H1 (cell line): ENCODE measurements at regions not wholly inside any gene's neighbourhood (a gene's known extent, or its start where the extent isn't known, plus 50 kb on each side); places are given as distances from the start of the nearest gene placed in this dataset.

Experiments
- CBX5 ChIP-seq: fragments of 300-800, 300-1000 bp; sonication (generic); IDR thresholded peaks from 2 replicates; pipeline ENCODE4 v1.7.1; 2016; ENCODE audit warnings: antibody characterized with exemption, low read length, low read depth
- CTCF ChIP-seq, 3 experiments: IDR thresholded peaks; 1 replicate in 2 of 3; 2 replicates in 1 of 3; pipeline versions ENCODE4 v1.5.1 to v1.6.1; 2011; ENCODE audit warnings: low read length in 3 of 3, mild to moderate bottlenecking in 3 of 3, inconsistent platforms in 2 of 3, low read depth in 1 of 3, moderate library complexity in 1 of 3; ENCODE audit not compliant: insufficient read depth in 1 of 3; ENCODE audit errors: control extremely low read depth in 1 of 3
- RNF2 ChIP-seq: fragments of 200-900, 300-1000 bp; sonication (generic); IDR thresholded peaks from 2 replicates; pipeline ENCODE4 v1.7.1; 2016; ENCODE audit warnings: borderline replicate concordance, low read depth, mild to moderate bottlenecking, antibody characterized with exemption, low read length; ENCODE audit not compliant: poor library complexity, severe bottlenecking; ENCODE audit errors: missing control alignments

DNA sequence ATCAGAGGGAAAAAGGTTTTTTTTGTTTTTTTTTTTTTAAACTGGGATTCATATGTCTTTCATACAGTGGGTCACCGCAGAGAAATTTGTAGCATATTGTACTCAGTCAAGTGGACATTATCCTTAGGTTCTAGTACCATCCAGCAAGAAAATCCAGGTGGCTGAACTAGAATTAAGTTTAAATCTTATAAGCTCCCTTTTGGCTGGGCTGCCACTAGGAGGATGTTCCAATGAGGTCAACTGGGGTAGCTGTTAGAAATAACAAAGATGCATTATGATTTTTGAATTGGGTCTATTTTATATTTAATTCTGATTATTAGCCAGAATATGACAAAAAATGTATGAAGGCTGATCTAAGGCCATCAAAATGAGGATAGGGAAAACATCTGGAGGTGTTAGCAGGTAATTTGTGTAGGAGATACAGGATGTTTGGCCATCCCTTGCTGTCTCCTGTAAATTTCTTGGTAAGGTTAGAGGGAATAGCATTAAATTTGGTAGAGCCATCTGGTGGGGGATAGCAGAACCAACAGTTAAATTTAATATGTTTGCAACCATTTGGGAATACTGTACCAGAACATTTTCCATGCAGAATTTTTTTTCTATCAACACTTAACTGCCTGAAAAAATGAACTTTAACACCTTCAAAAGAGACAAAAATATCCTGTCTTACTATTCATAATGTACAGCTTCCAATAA, 568.5 kb upstream of the B3GALT2 start (continued):
- TF ChIP-seq CBX5 = no peak
- TF ChIP-seq CTCF (IDR thresholded peaks at IDR 0.05; ENCODE audit: control extremely low read depth in 1 of 3, insufficient read depth in 1 of 3, low read depth in 1 of 3, low read length in 3 of 3) = peak in 2 of 3 experiments; percentile 5 to 21; a peak in 2 of 4 replicates
- TF ChIP-seq RNF2 = no peak
